ENCODE measurements at regions not wholly inside any gene's neighbourhood (a gene's known extent, or its start where the extent isn't known, plus 50 kb on each side); places are given as distances from the start of the nearest gene placed in this dataset.

GRCh38 chr10:36612436-36612835, 513.0 kb upstream of the ANKRD30A start:
- no peak for DNase-seq

GRCh38 chr10:36608866-36609265, 516.5 kb upstream of the ANKRD30A start:
- no peak for DNase-seq

- no peak for DNase-seq
Observed at GRCh38 chr10:36608251-36608650, 517.1 kb upstream of the ANKRD30A start.

DNA sequence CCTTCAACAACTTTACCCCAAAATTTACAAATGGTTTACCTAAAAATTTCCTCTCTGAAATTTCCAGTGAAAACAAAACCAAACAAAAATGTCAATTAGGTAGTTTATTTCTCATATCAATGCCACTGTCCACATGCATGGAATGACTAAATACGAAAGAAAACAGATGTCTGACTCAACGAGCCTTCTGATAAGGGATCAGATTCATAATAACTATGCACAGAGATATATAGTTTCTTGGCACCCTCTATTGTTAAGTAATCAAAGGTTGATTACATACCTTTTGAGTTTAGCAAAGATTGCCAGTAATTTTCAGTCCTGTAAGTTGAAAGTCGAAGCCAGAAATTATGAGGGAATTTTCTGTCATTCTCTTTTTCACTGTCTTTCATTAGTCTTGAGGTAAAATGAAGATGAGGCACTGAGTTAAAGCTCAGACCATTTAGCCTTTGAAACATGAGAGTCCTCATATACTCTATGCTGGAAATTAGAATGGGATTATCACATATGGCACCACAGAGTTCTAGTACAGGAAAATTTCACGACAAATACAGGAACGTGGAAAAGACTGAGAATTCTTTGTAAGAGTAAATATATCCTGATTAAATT, 519.1 kb upstream of the ANKRD30A start:
- no peak for DNase-seq

- no peak for DNase-seq
Observed at GRCh38 chr10:36604316-36604715, 521.1 kb upstream of the ANKRD30A start.

DNA sequence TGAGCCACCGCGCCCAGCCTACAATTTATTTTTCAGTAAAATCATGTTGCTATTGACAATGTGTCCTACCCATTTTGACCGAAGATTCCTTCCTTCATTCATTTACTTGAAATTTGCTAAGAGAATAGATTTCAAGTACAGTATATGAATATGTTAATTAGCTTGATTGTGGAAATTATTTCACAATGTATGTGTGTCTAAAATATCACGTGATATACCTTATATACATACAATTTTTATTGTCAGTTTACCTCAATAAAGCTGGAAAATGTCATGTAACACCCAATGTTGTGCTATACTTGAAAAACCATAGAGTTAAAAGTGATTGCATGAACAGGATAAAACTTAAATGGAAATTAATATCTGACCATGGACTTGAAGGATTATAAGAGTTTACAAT, 521.7 kb upstream of the ANKRD30A start:
- no peak for DNase-seq

GRCh38 chr10:36602374-36602773, 523.0 kb upstream of the ANKRD30A start:
- DNase-seq = no peak

DNA sequence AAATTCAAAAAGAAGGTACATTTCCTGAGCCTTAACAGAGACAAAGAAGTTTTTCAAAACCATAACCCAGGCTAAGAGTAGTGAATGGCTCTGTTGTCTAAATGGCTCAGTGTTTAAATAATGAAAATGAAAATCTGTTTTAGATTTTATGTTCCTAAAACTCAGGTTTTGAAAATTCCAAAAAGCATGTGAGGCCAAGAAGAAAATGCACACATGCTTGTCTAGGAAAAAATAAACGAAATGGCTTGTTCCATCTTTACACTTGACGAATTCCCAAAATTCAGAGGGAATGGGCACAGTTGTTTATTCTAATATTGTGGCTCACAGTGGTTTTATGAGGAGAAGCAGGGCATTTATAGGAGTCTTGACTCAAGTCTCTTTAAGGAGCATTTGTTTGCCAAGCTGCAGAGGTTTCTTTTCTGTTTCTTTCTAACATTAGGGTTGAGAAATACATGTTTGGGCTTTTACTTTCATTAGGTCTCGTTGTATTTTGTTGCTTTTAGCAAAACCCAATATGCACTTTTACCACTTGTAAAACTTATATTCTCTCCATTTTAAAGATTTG, 527.6 kb upstream of the ANKRD30A start:
- no peak for DNase-seq

- DNase-seq = no peak
Observed at GRCh38 chr10:36592964-36593363, 532.4 kb upstream of the ANKRD30A start.

- DNase-seq = no peak
Observed at GRCh38 chr10:36591436-36591835, 534.0 kb upstream of the ANKRD30A start.

DNA sequence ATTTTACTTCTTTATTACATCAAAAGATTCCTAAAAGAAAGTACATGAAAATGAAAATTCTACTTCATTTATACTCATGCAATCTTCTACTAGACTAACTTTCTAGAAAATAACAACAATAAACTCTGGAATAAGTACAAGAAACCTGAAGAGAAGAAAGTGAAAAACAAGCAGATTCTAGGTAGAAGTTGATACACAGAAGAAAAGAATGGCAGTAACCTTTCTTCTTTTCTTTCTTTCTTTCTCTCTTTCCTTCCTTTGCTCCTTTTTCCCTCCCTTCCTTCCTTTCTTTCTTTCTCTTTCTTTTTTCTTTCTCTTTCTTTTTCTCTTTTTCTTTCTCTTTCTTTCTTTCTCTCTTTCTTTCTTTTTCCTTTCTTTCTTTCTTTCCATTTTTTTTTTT, 541.7 kb upstream of the ANKRD30A start:
- DNase-seq = no peak

DNA sequence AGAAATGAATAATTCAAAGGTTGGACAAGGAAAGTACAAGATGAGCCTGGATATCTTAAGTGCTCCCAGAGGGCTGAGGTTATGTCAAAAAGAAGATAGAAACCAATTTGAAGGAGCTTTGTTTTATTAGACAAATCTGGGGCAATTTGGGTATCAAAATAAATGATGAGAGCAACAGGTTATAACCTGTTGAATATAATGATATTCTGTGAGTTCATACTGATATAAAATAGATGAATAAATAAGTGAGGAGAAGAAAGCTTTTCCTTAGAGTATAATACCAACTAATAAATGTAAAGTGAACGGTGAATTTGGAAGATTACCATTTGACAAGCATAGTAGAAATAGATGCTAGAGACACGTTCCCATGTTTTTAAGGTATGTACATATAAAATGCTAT, 544.2 kb upstream of the ANKRD30A start:
- no peak for DNase-seq

DNA sequence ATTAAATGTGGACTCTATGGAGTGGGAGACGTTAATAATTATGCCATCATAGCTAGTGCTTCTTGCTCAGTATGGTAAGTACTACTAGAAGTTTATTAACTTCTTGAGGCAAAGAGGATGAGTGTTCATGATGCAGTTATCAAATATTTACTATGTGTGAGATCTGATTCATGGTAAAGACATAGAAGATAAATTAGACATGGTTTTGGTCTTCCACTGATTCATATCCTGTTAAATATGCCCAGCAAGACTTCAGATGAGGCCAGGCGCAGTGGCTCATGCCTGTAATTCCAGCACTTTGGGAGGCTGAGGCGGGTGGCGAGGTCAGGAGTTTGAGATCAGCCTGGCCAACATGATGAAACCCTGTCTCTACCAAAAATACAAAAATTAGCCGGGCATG, 547.1 kb upstream of the ANKRD30A start:
- DNase-seq = no peak

DNA sequence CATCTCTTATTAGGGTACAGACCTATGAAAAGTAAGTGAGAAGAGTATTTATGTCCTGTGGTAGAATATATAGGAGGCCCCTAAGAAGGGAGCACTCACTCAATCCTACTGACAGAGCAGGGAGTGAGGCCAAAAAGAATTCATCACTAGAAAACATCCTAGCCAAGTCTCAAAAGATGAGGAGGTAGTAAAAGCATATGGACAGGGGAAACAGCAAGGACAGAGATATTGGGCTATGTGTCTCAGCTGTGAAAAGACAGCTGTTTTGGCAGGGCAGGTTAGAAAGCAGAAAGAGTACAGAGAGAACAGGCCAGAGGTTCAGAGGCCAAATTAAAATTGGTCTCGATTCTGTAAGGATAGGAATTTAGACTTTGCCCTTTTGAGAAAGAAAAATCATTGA, 548.3 kb upstream of the ANKRD30A start:
- no peak for DNase-seq

GRCh38 chr10:36574207-36574606, 551.2 kb upstream of the ANKRD30A start:
- no peak for DNase-seq

GRCh38 chr10:36573246-36573645, 552.2 kb upstream of the ANKRD30A start:
- DNase-seq = no peak

- no peak for DNase-seq
Observed at GRCh38 chr10:36564433-36564832, 561.0 kb upstream of the ANKRD30A start.

GRCh38 chr10:36559412-36560400, 565.7 kb upstream of the ANKRD30A start:
- no peak for DNase-seq

- DNase-seq = no peak
Observed at GRCh38 chr10:36556468-36556867, 568.9 kb upstream of the ANKRD30A start.

- no peak for DNase-seq
Observed at GRCh38 chr10:36555036-36555435, 570.4 kb upstream of the ANKRD30A start.

DNA sequence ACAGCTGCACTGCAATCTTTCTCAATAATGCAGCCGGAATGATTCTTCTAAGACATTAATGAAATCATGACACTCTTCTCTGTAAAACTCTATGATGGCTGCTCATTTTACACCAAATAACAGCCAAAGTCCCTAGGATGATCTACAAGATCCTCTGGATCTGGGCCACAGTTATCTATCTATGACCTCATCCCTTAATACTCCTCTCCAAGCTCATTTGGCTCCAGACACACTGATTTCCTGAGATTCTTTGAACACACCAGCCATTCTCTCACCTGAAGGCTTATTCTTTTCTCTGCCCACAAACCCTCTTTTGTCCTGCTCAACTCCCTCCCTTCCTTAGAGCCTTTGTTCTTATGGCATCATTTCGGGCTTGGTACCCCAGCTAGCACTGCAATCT, 577.4 kb upstream of the ANKRD30A start:
- no peak for DNase-seq

DNA sequence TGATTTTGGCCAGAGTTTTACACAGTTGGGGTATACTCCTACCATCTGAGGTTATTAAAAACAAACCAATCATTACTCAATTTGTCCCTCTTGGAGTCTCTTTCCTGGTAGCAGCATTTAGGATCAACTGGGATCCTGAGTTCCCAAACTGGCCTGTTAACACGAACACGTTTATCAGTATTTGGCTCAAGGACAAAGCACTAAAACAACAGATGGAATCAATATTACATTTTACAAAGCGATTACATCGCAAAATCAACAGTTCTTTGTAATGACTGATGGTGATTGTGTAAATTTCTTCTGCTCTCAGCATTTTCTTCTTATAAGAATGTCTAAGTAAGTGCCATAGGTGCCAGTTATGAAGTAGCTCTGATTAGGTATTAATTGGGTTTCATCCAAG, 582.9 kb upstream of the ANKRD30A start:
- no peak for DNase-seq

DNA sequence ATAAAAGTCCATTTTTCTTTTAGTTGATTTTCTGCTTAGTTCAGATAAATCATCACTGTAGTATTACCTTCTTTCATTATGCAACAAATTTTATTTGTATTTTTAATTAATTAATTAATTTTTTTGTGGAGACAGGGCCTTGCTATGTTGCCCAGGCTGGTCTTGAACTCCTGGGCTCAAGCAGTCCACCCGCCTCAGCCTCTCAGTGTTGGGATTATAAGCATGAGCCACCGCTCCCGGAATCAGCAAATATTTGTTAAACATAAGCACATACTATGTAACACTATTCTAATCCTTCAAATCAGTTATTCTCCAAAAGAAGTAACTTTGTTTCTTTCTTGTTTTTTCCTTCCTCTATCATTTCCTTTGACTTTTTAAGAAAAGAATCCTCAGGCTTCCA, 584.8 kb upstream of the ANKRD30A start:
- DNase-seq = no peak

DNA sequence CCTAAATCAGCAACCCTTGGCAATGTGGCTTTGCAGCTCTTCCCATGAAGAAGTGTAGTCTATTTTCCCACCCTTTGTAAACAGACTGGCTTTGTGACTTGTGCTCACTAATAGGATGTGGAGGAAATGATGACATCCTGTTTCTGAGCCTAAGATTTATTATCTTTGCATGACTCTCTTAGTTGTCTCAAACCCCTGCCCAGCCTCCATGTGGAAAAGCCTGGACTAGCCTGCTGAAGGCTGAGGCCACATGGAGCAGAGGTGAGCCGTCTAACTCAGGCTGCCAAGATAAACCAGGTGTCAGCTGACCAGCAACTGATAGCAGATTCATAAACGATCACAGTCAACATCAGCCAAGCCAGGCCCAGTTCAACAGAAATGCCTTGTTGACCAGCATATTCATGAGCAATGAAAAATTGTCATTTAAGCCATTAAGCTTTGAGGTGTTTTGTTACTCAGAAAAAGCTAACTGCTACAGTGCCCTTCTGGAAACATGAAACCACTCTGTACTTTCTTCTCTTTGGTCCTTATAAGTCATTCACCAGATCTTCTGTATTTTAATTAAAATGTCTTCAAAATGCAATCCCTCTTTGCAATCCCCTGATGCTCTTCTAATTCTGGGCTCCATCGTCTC, 586.3 kb upstream of the ANKRD30A start:
- DNase-seq = no peak

Measured in retina (tissue), 1 donor.